Activated naive CD8-positive, alpha-beta T cell treated with anti-CD3 and anti-CD28 coated beads, Interleukin-2, amount 50 U/mL, for 24 hours (primary cell): ENCODE measurements at regions not wholly inside any gene's neighbourhood (a gene's known extent, or its start where the extent isn't known, plus 50 kb on each side); places are given as distances from the start of the nearest gene placed in this dataset.

Experiments
- ATAC-seq: fragments of 150-1000 bp; cut with Tn5 transposase; one replicate; pipeline ENCODE4 v1.10.0; 2021
- DNase-seq: peaks from one replicate; pipeline ENCODE4 v3.0.0; 2021
- H3K27ac Mint-ChIP-seq: one replicate; pipeline ENCODE4 v1.8.0; 2021; ENCODE audit warnings: mild to moderate bottlenecking, mixed read lengths
- H3K27me3 Mint-ChIP-seq: one replicate; pipeline ENCODE4 v1.8.0; 2021; ENCODE audit warnings: mixed read lengths
- H3K36me3 Mint-ChIP-seq: one replicate; pipeline ENCODE4 v1.8.0; 2021; ENCODE audit warnings: low read depth, mixed read lengths
- H3K4me1 Mint-ChIP-seq: one replicate; pipeline ENCODE4 v1.8.0; 2021; ENCODE audit warnings: mixed read lengths
- H3K4me3 Mint-ChIP-seq: one replicate; pipeline ENCODE4 v1.8.0; 2021; ENCODE audit warnings: mild to moderate bottlenecking, moderate library complexity, mixed read lengths
- H3K9me3 Mint-ChIP-seq: one replicate; pipeline ENCODE4 v1.8.0; 2021; ENCODE audit warnings: mixed read lengths

DNA sequence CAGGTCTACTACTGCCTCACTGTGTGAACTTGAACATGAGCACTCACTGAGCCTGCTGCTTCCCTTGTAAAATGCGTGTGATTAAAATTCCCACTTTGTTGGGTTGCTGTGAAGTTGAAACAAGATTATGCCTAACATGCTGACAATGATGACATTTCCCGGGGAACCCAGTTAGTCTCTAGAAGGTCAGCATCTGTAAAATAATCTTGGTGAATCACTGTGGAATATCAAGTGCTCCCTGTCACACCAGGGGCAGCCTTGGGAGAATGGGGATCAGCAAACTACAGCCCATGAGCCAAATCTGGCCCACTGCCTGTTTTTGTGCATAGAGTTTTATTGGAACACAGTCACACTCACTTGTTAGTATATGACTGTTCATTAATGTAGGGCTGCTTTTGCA, 335.2 kb downstream of the MIAT start:
- H3K27ac Mint-ChIP-seq: no peak overlapping the region
- peaks cover 4% of the 10 kb centered on the region for H3K27me3 Mint-ChIP-seq
- no peak for DNase-seq

GRCh38 chr22:26993886-26994285, 336.5 kb downstream of the MIAT start:
- no peaks in the 10 kb centered on the region for H3K4me1 Mint-ChIP-seq
- H3K9me3 Mint-ChIP-seq: no peaks in the 10 kb centered on the region
- ATAC-seq (no peak), DNase-seq (no peak)
- H3K27me3 Mint-ChIP-seq: peaks cover 4% of the 10 kb centered on the region
- H3K36me3 Mint-ChIP-seq: no peaks in the 10 kb centered on the region
- H3K27ac Mint-ChIP-seq: no peak overlapping the region
- no peak overlapping the region for H3K4me3 Mint-ChIP-seq

More for the DNA sequence above, 335.2 kb downstream of the MIAT start:
- no peaks in the 10 kb centered on the region for H3K36me3 Mint-ChIP-seq
- ATAC-seq: no peak
- H3K4me1 Mint-ChIP-seq: no peaks in the 10 kb centered on the region
- H3K9me3 Mint-ChIP-seq: no peaks in the 10 kb centered on the region
- H3K4me3 Mint-ChIP-seq: no peak overlapping the region

- no peaks in the 10 kb centered on the region for H3K36me3 Mint-ChIP-seq
- DNase-seq (no peak), ATAC-seq (no peak)
- no peak overlapping the region for H3K4me3 Mint-ChIP-seq
- no peaks in the 10 kb centered on the region for H3K9me3 Mint-ChIP-seq
- H3K27ac Mint-ChIP-seq: no peak overlapping the region
- no peaks in the 10 kb centered on the region for H3K4me1 Mint-ChIP-seq
- H3K27me3 Mint-ChIP-seq: peaks cover 4% of the 10 kb centered on the region
Observed at GRCh38 chr22:26994801-26995200, 337.4 kb downstream of the MIAT start.

- DNase-seq: no peak
- no peak for ATAC-seq
- Mint-ChIP-seq H3K27ac (no peak overlapping the region), H3K36me3 (no peaks in the 10 kb centered on the region), H3K27me3 (peaks cover 4% of the 10 kb centered on the region), H3K4me3 (no peak overlapping the region), H3K9me3 (no peaks in the 10 kb centered on the region), H3K4me1 (no peaks in the 10 kb centered on the region)
Observed at GRCh38 chr22:26995235-26995634, 337.8 kb downstream of the MIAT start.

- Mint-ChIP-seq H3K4me3 (no peak overlapping the region), H3K27ac (no peak overlapping the region), H3K27me3 (peaks cover 9% of the 10 kb centered on the region), H3K36me3 (no peaks in the 10 kb centered on the region), H3K4me1 (no peaks in the 10 kb centered on the region), H3K9me3 (no peaks in the 10 kb centered on the region)
- DNase-seq (no peak), ATAC-seq (no peak)
Observed at GRCh38 chr22:26996154-26996553, 338.8 kb downstream of the MIAT start.

- Mint-ChIP-seq H3K27me3 (peaks cover 12% of the 10 kb centered on the region), H3K4me3 (no peak overlapping the region), H3K36me3 (no peaks in the 10 kb centered on the region), H3K4me1 (no peaks in the 10 kb centered on the region), H3K9me3 (no peaks in the 10 kb centered on the region), H3K27ac (no peak overlapping the region)
- DNase-seq (no peak), ATAC-seq (no peak)
Observed at GRCh38 chr22:26998129-26998528, 340.7 kb downstream of the MIAT start.

GRCh38 chr22:26998716-26999115, 341.3 kb downstream of the MIAT start:
- H3K36me3 Mint-ChIP-seq: no peaks in the 10 kb centered on the region
- no peak overlapping the region for H3K27ac Mint-ChIP-seq
- peaks cover 12% of the 10 kb centered on the region for H3K27me3 Mint-ChIP-seq
- H3K4me3 Mint-ChIP-seq: no peak overlapping the region
- no peaks in the 10 kb centered on the region for H3K9me3 Mint-ChIP-seq
- ATAC-seq: no peak
- H3K4me1 Mint-ChIP-seq: no peaks in the 10 kb centered on the region
- DNase-seq: no peak

DNA sequence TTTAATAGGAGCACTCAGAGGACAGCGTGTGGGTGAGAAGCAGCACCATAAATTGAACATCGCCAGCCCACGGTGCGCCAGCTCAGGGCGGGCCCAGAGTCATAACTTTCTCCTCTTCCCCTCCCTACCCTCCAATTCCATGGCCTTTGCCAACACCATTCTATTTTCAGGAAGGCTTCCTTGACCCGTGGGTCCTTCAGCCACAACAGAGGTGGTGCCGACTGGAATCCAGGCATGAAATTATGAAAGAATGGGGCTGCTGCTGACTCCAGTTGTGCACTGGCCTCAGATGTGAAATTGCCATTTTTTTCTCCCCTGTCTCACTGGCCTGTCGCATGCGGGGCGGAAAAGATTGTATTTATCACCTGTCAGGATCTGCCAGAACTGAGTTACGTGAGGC, 345.9 kb downstream of the MIAT start:
- ATAC-seq (no peak), DNase-seq (no peak)
- no peaks in the 10 kb centered on the region for H3K4me1 Mint-ChIP-seq
- H3K36me3 Mint-ChIP-seq: no peaks in the 10 kb centered on the region
- H3K27me3 Mint-ChIP-seq: peaks cover 8% of the 10 kb centered on the region
- H3K4me3 Mint-ChIP-seq: no peak overlapping the region
- H3K27ac Mint-ChIP-seq: no peak overlapping the region
- H3K9me3 Mint-ChIP-seq: no peaks in the 10 kb centered on the region

DNA sequence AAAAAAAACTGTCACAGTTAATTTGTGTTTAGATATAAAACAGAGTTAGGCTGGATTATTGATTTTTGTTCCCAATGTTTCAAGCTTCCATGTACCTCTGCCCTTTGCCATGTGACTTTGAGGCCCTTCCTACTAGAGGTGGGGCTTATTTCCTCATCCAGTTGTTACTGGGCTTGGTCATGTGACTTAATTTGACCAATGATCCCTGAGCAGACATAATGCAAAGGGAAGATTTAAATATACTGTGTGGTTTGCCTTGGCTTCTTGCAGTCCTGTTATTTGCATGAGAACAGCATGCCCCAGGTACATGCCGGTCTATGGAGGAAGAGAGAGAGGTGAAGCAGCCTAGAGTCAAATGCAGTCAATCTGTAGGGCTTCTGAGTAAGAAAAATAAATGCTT, 347.0 kb downstream of the MIAT start:
- Mint-ChIP-seq H3K36me3 (no peaks in the 10 kb centered on the region), H3K27ac (no peak overlapping the region), H3K4me1 (no peaks in the 10 kb centered on the region), H3K9me3 (no peaks in the 10 kb centered on the region), H3K27me3 (peaks cover 8% of the 10 kb centered on the region), H3K4me3 (no peak overlapping the region)
- no peak for DNase-seq
- no peak for ATAC-seq

- no peak for DNase-seq
- Mint-ChIP-seq H3K4me3 (no peak overlapping the region), H3K27ac (no peak overlapping the region), H3K27me3 (no peaks in the 10 kb centered on the region), H3K36me3 (no peaks in the 10 kb centered on the region), H3K9me3 (no peaks in the 10 kb centered on the region), H3K4me1 (no peaks in the 10 kb centered on the region)
- ATAC-seq: no peak
Observed at GRCh38 chr22:27008454-27008853, 351.1 kb downstream of the MIAT start.

GRCh38 chr22:27011133-27011532, 353.7 kb downstream of the MIAT start:
- DNase-seq (no peak), ATAC-seq (no peak)
- Mint-ChIP-seq H3K36me3 (no peaks in the 10 kb centered on the region), H3K4me3 (no peak overlapping the region), H3K4me1 (no peaks in the 10 kb centered on the region), H3K27me3 (no peaks in the 10 kb centered on the region), H3K9me3 (no peaks in the 10 kb centered on the region), H3K27ac (no peak overlapping the region)

DNA sequence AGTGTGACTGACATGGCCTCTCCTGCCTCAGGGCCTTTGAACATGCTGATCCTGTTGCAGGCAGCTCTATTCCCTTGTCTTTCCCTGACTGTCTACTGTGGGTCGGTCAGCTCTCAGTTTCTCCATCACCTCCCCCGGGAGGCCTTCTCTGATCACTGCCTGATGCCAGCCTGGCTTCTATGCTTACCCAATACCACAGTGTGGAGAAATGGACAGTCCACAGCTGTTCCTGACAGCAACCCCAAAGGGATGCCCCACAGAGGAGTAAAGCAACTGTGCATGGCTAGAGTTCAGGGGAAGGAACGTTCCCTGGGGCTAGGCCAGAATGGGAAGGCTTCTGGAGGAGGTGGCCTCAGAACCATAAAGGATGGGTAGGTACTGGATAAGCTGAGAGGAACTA, 354.3 kb downstream of the MIAT start:
- Mint-ChIP-seq H3K27me3 (no peaks in the 10 kb centered on the region), H3K27ac (no peak overlapping the region), H3K4me1 (no peaks in the 10 kb centered on the region), H3K9me3 (no peaks in the 10 kb centered on the region), H3K4me3 (no peak overlapping the region), H3K36me3 (no peaks in the 10 kb centered on the region)
- DNase-seq (no peak), ATAC-seq (no peak)

GRCh38 chr22:27019827-27020226, 362.4 kb downstream of the MIAT start:
- ATAC-seq: no peak
- no peaks in the 10 kb centered on the region for H3K36me3 Mint-ChIP-seq
- H3K4me3 Mint-ChIP-seq: no peak overlapping the region
- H3K27ac Mint-ChIP-seq: no peak overlapping the region
- no peaks in the 10 kb centered on the region for H3K4me1 Mint-ChIP-seq
- peaks cover 26% of the 10 kb centered on the region for H3K27me3 Mint-ChIP-seq
- H3K9me3 Mint-ChIP-seq: peaks cover 5% of the 10 kb centered on the region
- DNase-seq: no peak

GRCh38 chr22:27022274-27022895, 365.0 kb downstream of the MIAT start:
- Mint-ChIP-seq H3K9me3 (peaks cover 5% of the 10 kb centered on the region), H3K27ac (no peak overlapping the region), H3K4me3 (no peak overlapping the region), H3K4me1 (no peaks in the 10 kb centered on the region), H3K27me3 (peaks cover 34% of the 10 kb centered on the region), H3K36me3 (no peaks in the 10 kb centered on the region)
- ATAC-seq (no peak), DNase-seq (no peak)

DNA sequence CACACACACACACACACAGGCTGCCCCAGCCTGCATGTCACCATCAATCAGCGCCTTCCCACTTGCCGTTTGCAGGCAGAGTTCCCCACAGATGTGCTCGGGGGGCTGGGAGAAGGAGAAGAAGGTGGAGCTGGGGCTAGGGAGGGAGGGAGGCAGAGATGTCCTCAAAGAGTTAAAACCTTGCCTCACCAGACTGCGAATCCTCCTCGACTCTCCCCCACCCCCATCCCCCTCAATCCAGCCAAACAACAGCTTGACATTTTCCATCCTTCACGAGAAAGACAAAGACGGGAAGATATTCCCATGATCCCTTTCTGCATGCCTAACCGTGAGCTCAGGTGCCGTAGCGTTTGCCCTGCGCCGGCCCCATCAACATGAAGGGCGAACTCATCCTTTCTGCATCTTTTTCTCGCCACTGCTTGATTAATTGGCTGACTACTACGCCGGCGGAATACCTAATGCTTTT, 365.5 kb downstream of the MIAT start:
- no peak overlapping the region for H3K27ac Mint-ChIP-seq
- ATAC-seq: no peak
- no peak for DNase-seq
- peaks cover 5% of the 10 kb centered on the region for H3K9me3 Mint-ChIP-seq
- H3K4me3 Mint-ChIP-seq: no peak overlapping the region
- no peaks in the 10 kb centered on the region for H3K4me1 Mint-ChIP-seq
- no peaks in the 10 kb centered on the region for H3K36me3 Mint-ChIP-seq
- H3K27me3 Mint-ChIP-seq: peaks cover 34% of the 10 kb centered on the region

DNA sequence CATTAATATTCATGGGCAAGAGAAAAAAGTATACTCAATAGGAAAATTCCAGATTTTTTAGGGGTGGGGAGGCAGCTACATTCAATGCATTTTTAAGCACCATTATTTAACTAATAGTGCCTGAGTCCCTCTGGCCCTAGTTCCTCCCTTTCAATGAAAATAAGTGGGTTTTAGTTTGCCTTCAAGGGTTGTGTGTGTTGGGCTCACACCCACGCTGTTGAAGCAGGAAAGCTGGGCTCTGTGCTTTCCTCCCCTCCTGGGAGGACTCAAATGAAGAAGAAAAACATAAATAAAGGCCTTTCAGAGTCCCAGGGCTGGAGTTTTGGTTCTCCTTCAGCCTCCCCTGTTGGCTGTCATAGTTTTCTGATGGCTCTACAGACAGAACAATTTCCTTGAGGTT, 366.2 kb downstream of the MIAT start:
- Mint-ChIP-seq H3K4me1 (no peaks in the 10 kb centered on the region), H3K27me3 (peaks cover 32% of the 10 kb centered on the region), H3K36me3 (no peaks in the 10 kb centered on the region), H3K9me3 (peaks cover 5% of the 10 kb centered on the region), H3K4me3 (no peak overlapping the region), H3K27ac (no peak overlapping the region)
- no peak for ATAC-seq
- no peak for DNase-seq
